HCT116 (cell line): ENCODE measurements at regions not wholly inside any gene's neighbourhood (a gene's known extent, or its start where the extent isn't known, plus 50 kb on each side); places are given as distances from the start of the nearest gene placed in this dataset.

ENCODE experiments used
- ATAC-seq: fragments of 200-7000 bp; cut with Tn5 transposase; 2 replicates; pipeline ENCODE4 v1.9.1; 2020; ENCODE audit warnings: mild to moderate bottlenecking, moderate library complexity
- BruUV-seq: library from RNA; stranded (reverse); fragments of 400-500 nt; replicated peaks from 2 replicates; lab custom pipeline; 2021; lab: Mats Ljungman, UMichigan
- CTCF ChIA-PET: fragments of 300-600 bp; sonication (Branson Sonifier 250); formaldehyde crosslinking; loops from one replicate; lab custom pipeline; 2021; ENCODE audit warnings: antibody characterized with exemption; lab: Charles Lee
- POLR2A ChIA-PET: fragments of 300-600, 350-600 bp; sonication (Branson Sonifier 250); formaldehyde crosslinking; loops from one replicate; lab custom pipeline; 2021; ENCODE audit warnings: antibody characterized with exemption; lab: Charles Lee
- RAD21 ChIA-PET, 2 experiments: fragments of 300-600 bp; sonication (Branson Sonifier 250); formaldehyde crosslinking; loops; one replicate each; lab custom pipeline; 2023; ENCODE audit warnings: low total read pairs in 2 of 2; ENCODE audit not compliant: uncharacterized antibody in 2 of 2, unreplicated experiment in 2 of 2, low non-redundant PET in 1 of 2; lab: Charles Lee
- DNase-seq: peaks from one replicate; pipeline ENCODE4 v3.0.0-alpha.2; 2010; ENCODE audit warnings: low read depth, low spot score
- H2AFZ ChIP-seq: fragments of 200-600 bp; shearing (Covaris generic), sonication (generic); 2 replicates; pipeline ENCODE4 v1.6.1; 2017; ENCODE audit warnings: low read depth, mixed run types, mixed read lengths, antibody characterized with exemption, low read length; ENCODE audit not compliant: poor library complexity, severe bottlenecking
- H3K27ac ChIP-seq: 2 replicates; pipeline ENCODE4 v1.5.1; 2012; ENCODE audit warnings: low read depth, low read length
- H3K27me3 ChIP-seq: fragments of 200-600 bp; sonication (generic); 2 replicates; pipeline ENCODE4 v1.6.1; 2016; ENCODE audit warnings: mixed run types, low read length, mixed read lengths; ENCODE audit not compliant: insufficient read depth
- H3K36me3 ChIP-seq, 2 experiments: fragments of 200-500 bp in 1 of 2; fragments of 200-600 bp in 1 of 2; sonication (Bioruptor generic) in 1 of 2; sonication (generic) in 1 of 2; 2 replicates each; pipeline versions ENCODE4 v1.5.1 to v1.6.1; 2014 to 2016; ENCODE audit warnings: low read length in 2 of 2, inconsistent platforms in 1 of 2, mixed read lengths in 1 of 2, mixed run types in 1 of 2; ENCODE audit not compliant: insufficient read depth in 2 of 2, control insufficient read depth in 1 of 2
- H3K4me1 ChIP-seq, 2 experiments: fragments of 200-600 bp in 1 of 2; sonication (generic) in 1 of 2; 2 replicates each; pipeline versions ENCODE4 v1.5.1 to v1.6.1; 2012 to 2017; ENCODE audit warnings: low read length in 2 of 2, inconsistent platforms in 1 of 2, mild to moderate bottlenecking in 1 of 2, mixed read lengths in 1 of 2, mixed run types in 1 of 2, moderate library complexity in 1 of 2; ENCODE audit not compliant: insufficient read depth in 2 of 2, control insufficient read depth in 1 of 2
- H3K4me2 ChIP-seq: fragments of 200-600 bp; sonication (generic); 2 replicates; pipeline ENCODE4 v1.6.1; 2017; ENCODE audit warnings: mixed run types, low read length, mixed read lengths
- H3K4me3 ChIP-seq, 2 experiments: fragments of 200-600 bp in 1 of 2; sonication (generic) in 1 of 2; replicated peaks in 1 of 2; 2 replicates each; pipeline ENCODE4 v1.5.1; 2011 to 2016; ENCODE audit warnings: low read length in 2 of 2, control low read depth in 1 of 2, low read depth in 1 of 2, mild to moderate bottlenecking in 1 of 2, mixed read lengths in 1 of 2, mixed run types in 1 of 2
- H3K79me2 ChIP-seq: fragments of 200-600 bp; sonication (generic); 2 replicates; pipeline ENCODE4 v1.6.1; 2017; ENCODE audit warnings: mild to moderate bottlenecking, mixed run types, low read length, moderate library complexity, mixed read lengths; ENCODE audit not compliant: insufficient read depth
- H3K9ac ChIP-seq: fragments of 200-600 bp; sonication (generic); 2 replicates; pipeline ENCODE4 v1.6.1; 2016; ENCODE audit warnings: low read length, mixed read lengths
- H3K9me2 ChIP-seq: fragments of 200-600 bp; sonication (generic), shearing (Covaris generic); 2 replicates; pipeline ENCODE4 v1.6.1; 2017; ENCODE audit warnings: mixed run types, mild to moderate bottlenecking, moderate library complexity; ENCODE audit not compliant: insufficient read depth
- H3K9me3 ChIP-seq, 2 experiments: fragments of 200-500 bp in 1 of 2; fragments of 200-600 bp in 1 of 2; sonication (Bioruptor generic) in 1 of 2; sonication (generic) in 1 of 2; 2 replicates each; pipeline ENCODE4 v1.6.1; 2014 to 2017; ENCODE audit warnings: low read length in 2 of 2, mixed read lengths in 2 of 2, inconsistent platforms in 1 of 2, low read depth in 1 of 2, mild to moderate bottlenecking in 1 of 2, mixed run types in 1 of 2, moderate library complexity in 1 of 2; ENCODE audit not compliant: control insufficient read depth in 1 of 2, insufficient read depth in 1 of 2
- H4K20me1 ChIP-seq: fragments of 200-600 bp; sonication (generic), shearing (Covaris generic); 2 replicates; pipeline ENCODE4 v1.6.1; 2017; ENCODE audit warnings: mixed run types, mild to moderate bottlenecking, moderate library complexity; ENCODE audit not compliant: insufficient read depth
- CBX3 ChIP-seq: IDR thresholded peaks from 2 replicates; pipeline ENCODE4 v1.6.1; 2012; ENCODE audit warnings: low read depth
- CEBPB ChIP-seq: IDR thresholded peaks from 2 replicates; pipeline ENCODE4 v1.6.1; 2012; ENCODE audit warnings: low read depth
- EGR1 ChIP-seq: IDR thresholded peaks from 2 replicates; pipeline ENCODE4 v1.6.1; 2012; ENCODE audit warnings: low read depth
- EZH2phosphoT487 ChIP-seq: fragments of 200-600 bp; IDR thresholded peaks from 2 replicates; pipeline ENCODE4 v1.6.1; 2018; ENCODE audit warnings: antibody characterized with exemption, borderline replicate concordance
- FOSL1 ChIP-seq: IDR thresholded peaks from 2 replicates; pipeline ENCODE4 v1.6.1; 2012; ENCODE audit warnings: low read depth
- JUND ChIP-seq: IDR thresholded peaks from 2 replicates; pipeline ENCODE4 v1.6.1; 2012
- POLR2AphosphoS5 ChIP-seq: IDR thresholded peaks from 2 replicates; pipeline ENCODE4 v1.6.1; 2011; ENCODE audit warnings: mild to moderate bottlenecking, low read depth, low read length, moderate library complexity
- RAD21 ChIP-seq: IDR thresholded peaks from 2 replicates; pipeline ENCODE4 v1.6.1; 2012; ENCODE audit warnings: low read depth, mild to moderate bottlenecking
- SIN3A ChIP-seq: IDR thresholded peaks from 2 replicates; pipeline ENCODE4 v1.6.1; 2012; ENCODE audit warnings: low read depth
- SP1 ChIP-seq: IDR thresholded peaks from 2 replicates; pipeline ENCODE4 v1.6.1; 2012; ENCODE audit warnings: low read depth
- YY1 ChIP-seq: IDR thresholded peaks from 2 replicates; pipeline ENCODE4 v1.6.1; 2011; ENCODE audit warnings: low read length, low read depth, moderate library complexity, mild to moderate bottlenecking; ENCODE audit not compliant: insufficient replicate concordance; ENCODE audit errors: extremely low read depth
- ZNF274 ChIP-seq: fragments of 200-500 bp; sonication (Bioruptor generic); IDR thresholded peaks from 2 replicates; pipeline ENCODE4 v1.6.1; 2014; ENCODE audit warnings: mild to moderate bottlenecking, low read depth, low read length, inconsistent platforms
- intact Hi-C: fragments of 100-400 bp; cut with micrococcal nuclease; formaldehyde crosslinking; loops from 2 replicates; pipeline ENCODE4 v1.10.0; 2022
- TF ChIP-seq, protein P1 (sequence below): IDR thresholded peaks from 2 replicates; pipeline ENCODE4 v1.6.1; 2012
- TF ChIP-seq, protein P2 (sequence below): IDR thresholded peaks from 2 replicates; pipeline ENCODE4 v1.6.1; 2011; ENCODE audit warnings: mild to moderate bottlenecking, low read length, moderate library complexity; ENCODE audit not compliant: insufficient replicate concordance; ENCODE audit errors: extremely low read depth

DNA sequence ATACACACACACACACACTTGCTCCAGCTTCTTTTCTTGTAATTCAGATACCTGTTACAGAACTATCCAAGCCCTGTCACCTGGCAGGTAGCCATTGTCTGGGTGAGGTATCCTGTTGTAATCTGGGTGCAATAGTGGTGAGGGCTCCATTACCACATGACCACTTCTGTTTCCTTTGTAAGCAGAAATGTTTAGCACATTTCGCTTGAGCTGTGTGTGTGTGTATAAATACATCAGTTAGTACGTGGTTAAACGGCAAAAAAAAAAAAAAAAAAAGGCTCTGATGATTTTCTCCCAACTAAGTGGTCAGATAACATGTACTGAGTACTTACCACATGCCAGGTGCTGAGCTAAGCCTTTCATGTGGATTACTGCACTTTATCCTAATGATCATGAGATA is 129.3 kb upstream of the SSTR1 start:
- Histone ChIP-seq H3K9me3 (no peaks in the 10 kb centered on the region; a peak in 1 of 4 replicates), H3K79me2 (no peaks in the 10 kb centered on the region), H3K36me3 (no peaks in the 10 kb centered on the region), H3K4me1 (no peaks in the 10 kb centered on the region), H3K27me3 (no peaks in the 10 kb centered on the region), H3K4me2 (no peak overlapping the region), H3K4me3 (no peak overlapping the region), H3K9me2 (no peaks in the 10 kb centered on the region)
- DNase-seq: no peak
- ChIA-PET CTCF (no interaction called here), POLR2A (no interaction called here)
- no peak for ATAC-seq
- TF ChIP-seq RAD21 (no peak), FOSL1 (no peak), CEBPB (no peak), SIN3A (no peak), YY1 (no peak), POLR2AphosphoS5 (no peak), ZNF274 (no peak), CBX3 (no peak), SP1 (no peak), JUND (no peak), EZH2phosphoT487 (no peak), EGR1 (no peak)
- TF ChIP-seq, protein P1, sequence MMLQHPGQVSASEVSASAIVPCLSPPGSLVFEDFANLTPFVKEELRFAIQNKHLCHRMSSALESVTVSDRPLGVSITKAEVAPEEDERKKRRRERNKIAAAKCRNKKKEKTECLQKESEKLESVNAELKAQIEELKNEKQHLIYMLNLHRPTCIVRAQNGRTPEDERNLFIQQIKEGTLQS: no peak
- TF ChIP-seq, protein P2, sequence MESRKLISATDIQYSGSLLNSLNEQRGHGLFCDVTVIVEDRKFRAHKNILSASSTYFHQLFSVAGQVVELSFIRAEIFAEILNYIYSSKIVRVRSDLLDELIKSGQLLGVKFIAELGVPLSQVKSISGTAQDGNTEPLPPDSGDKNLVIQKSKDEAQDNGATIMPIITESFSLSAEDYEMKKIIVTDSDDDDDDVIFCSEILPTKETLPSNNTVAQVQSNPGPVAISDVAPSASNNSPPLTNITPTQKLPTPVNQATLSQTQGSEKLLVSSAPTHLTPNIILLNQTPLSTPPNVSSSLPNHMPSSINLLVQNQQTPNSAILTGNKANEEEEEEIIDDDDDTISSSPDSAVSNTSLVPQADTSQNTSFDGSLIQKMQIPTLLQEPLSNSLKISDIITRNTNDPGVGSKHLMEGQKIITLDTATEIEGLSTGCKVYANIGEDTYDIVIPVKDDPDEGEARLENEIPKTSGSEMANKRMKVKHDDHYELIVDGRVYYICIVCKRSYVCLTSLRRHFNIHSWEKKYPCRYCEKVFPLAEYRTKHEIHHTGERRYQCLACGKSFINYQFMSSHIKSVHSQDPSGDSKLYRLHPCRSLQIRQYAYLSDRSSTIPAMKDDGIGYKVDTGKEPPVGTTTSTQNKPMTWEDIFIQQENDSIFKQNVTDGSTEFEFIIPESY: no peak
- TF ChIP-seq, all 23 proteins: peak for 0
- no peak overlapping the region for H3K9ac ChIP-seq
- no peak overlapping the region for H2AFZ ChIP-seq
- intact Hi-C loops: no loop called here
- H3K27ac ChIP-seq: no peak overlapping the region
- H4K20me1 ChIP-seq: no peaks in the 10 kb centered on the region
- no TSS peak for BruUV-seq
- RAD21 ChIA-PET: no interaction called here
